ENCODE measurements at regions not wholly inside any gene's neighbourhood (a gene's known extent, or its start where the extent isn't known, plus 50 kb on each side); places are given as distances from the start of the nearest gene placed in this dataset.
"Not testable (repeated sequence)": the region's sequence is repeated elsewhere in the genome, so short reads cannot be mapped to it uniquely, and the experiment has no call there.

DNA sequence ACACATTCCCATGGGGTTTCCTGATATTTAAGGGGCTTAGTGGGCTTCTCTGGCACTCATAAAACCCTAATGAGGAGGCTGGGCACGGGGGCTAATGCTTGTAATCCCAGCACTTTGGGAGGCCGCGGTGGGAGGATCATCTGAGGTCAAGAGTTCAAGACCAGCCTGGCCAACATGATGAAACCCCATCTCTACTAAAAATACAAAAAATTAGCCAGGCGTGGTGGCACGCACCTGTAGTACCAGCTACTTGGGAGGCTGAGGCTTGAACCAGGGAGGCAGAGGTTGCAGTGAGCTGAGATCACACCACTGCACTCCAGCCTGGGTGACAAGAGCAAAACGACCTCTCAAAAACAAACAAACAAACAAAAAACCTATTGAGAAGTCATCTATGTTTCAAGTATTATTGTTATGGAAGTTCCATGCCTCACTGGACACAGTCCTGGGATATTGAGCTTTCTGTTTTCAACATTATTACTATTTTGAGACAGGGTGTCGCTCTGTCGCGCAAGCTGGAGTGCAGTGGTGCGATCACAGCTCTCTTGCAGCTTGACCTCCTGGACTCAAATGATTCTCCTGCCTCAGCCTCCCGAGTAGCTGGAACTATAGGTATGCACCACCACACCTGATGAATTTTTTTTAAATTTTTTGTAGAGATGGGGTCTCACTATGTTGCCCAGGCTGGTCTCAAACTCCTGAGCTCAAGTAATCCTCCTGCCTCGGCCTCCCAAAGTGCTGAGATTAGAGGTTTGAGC is 297.9 kb downstream of the GOLGA6L6 start:
- H4K20me1 ChIP-seq (ENCODE audit: insufficient read depth, low read length); H3K9ac ChIP-seq (ENCODE audit: low read depth, low read length); ATAC-seq (ENCODE audit: insufficient read depth, low read depth); H3K27ac ChIP-seq (ENCODE audit: low read length); H3K27me3 ChIP-seq (ENCODE audit: insufficient read depth, low read length, poor library complexity); H3K9me3 ChIP-seq (ENCODE audit: insufficient read depth, low read length, severe bottlenecking); H3K4me1 ChIP-seq (ENCODE audit: insufficient read depth, low read length); H3K4me2 ChIP-seq (ENCODE audit: insufficient read depth, low read length); H3K79me2 ChIP-seq (ENCODE audit: insufficient read depth, low read length); H2AFZ ChIP-seq (ENCODE audit: low read depth, low read length); H3K4me3 ChIP-seq (ENCODE audit: low read depth in 1 of 2, low read length in 2 of 2); DNase-seq; H3K36me3 ChIP-seq (ENCODE audit: insufficient read depth, low read length): not testable (repeated sequence)

DNA sequence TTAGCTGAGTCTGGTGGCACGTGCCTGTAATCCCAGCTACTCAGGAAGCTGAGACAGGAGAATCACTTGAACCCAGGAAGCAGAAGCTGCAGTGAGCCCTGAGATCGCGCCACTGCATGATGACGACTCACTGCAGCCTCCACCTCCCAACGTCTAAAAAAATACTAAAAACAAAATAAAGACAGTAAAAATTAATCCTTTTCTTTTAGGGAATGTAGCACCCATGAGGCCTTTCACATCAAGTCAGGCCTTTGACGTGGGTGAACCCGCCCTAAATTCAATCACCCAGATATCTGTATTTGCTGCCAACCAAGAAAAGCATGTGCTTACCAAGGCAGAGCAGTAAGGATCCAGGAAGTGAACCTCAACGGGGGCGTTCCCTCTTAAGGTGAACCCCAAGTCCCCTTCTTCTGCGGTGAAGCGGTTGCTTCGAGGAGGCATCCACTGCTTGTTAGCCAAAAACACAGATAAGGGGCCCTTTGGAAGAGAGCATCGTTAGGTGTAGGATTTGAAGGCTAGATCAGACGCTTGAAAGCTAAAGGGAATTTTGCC is 301.2 kb downstream of the GOLGA6L6 start:
- not testable (repeated sequence) for H3K4me3 ChIP-seq (ENCODE audit: low read depth in 1 of 2, low read length in 2 of 2); H3K36me3 ChIP-seq (ENCODE audit: insufficient read depth, low read length); ATAC-seq (ENCODE audit: insufficient read depth, low read depth); H3K4me2 ChIP-seq (ENCODE audit: insufficient read depth, low read length); H3K9me3 ChIP-seq (ENCODE audit: insufficient read depth, low read length, severe bottlenecking); H3K79me2 ChIP-seq (ENCODE audit: insufficient read depth, low read length); H3K27me3 ChIP-seq (ENCODE audit: insufficient read depth, low read length, poor library complexity); DNase-seq; H3K27ac ChIP-seq (ENCODE audit: low read length); H3K9ac ChIP-seq (ENCODE audit: low read depth, low read length); H2AFZ ChIP-seq (ENCODE audit: low read depth, low read length); H4K20me1 ChIP-seq (ENCODE audit: insufficient read depth, low read length); H3K4me1 ChIP-seq (ENCODE audit: insufficient read depth, low read length)

DNA sequence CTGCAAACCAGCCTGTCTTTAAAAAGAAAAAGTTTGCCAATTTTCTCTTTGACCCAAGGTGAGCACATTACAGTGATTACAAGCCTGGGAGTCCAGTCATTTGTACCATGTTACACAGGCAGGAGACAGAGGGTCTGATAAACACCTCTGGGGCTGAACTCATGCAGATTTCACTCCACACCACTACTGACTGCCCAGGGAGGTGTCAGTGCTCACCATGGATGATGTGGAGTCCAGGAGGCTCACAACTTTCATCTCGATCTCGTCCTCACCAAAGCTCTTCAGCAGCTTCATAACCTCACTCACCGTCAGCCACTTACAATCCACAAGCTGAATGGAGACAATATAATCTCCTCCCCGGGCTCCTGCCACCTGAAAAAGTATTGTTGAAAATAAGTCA is 302.4 kb downstream of the GOLGA6L6 start:
- not testable (repeated sequence) for H3K9ac ChIP-seq (ENCODE audit: low read depth, low read length); DNase-seq; H3K9me3 ChIP-seq (ENCODE audit: insufficient read depth, low read length, severe bottlenecking)

DNA sequence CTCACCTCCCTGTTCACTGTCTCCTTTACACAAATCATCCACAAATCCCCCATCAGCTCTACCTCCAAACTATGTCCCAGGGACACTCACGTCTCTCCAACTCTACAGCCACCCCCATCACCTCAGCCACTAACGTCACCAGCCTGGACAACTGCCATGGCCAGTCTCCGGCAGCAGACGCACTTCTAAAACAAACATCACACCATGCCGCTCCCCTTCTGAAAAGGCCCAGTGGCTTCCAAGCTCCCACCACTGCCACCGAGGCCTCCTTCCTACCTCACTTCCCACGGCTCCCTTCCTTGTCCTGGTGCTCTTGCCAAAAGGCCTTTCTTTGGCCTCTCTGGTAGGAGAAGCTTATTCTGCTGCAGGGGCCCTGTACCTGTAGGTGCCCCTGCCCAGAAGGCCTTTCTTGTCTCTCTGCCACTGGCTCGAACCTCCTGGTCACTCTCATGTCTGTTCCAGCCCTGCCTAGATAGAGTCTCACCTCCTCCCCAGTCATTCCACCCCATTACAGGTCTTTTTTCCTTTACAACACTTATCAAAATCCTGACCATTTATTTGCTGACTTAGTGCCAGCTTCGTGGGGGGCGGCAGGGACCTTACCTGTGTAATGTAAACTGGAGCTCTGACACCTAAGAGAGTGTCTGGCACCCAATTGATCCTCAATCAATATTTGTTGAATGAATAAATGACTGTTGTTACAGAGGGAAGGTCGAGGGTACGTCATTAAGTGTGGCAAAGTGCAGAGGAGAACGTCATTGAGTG is 304.2 kb downstream of the GOLGA6L6 start:
- not testable (repeated sequence) for H3K27ac ChIP-seq (ENCODE audit: low read length); H2AFZ ChIP-seq (ENCODE audit: low read depth, low read length); H3K4me2 ChIP-seq (ENCODE audit: insufficient read depth, low read length); H3K79me2 ChIP-seq (ENCODE audit: insufficient read depth, low read length); H3K36me3 ChIP-seq (ENCODE audit: insufficient read depth, low read length); H4K20me1 ChIP-seq (ENCODE audit: insufficient read depth, low read length); H3K4me1 ChIP-seq (ENCODE audit: insufficient read depth, low read length); DNase-seq; H3K27me3 ChIP-seq (ENCODE audit: insufficient read depth, low read length, poor library complexity); H3K9ac ChIP-seq (ENCODE audit: low read depth, low read length); H3K9me3 ChIP-seq (ENCODE audit: insufficient read depth, low read length, severe bottlenecking); ATAC-seq (ENCODE audit: insufficient read depth, low read depth); H3K4me3 ChIP-seq (ENCODE audit: low read depth in 1 of 2, low read length in 2 of 2)

More for the DNA sequence above, 302.4 kb downstream of the GOLGA6L6 start:
- H3K27me3 ChIP-seq (ENCODE audit: insufficient read depth, low read length, poor library complexity); ATAC-seq (ENCODE audit: insufficient read depth, low read depth); H4K20me1 ChIP-seq (ENCODE audit: insufficient read depth, low read length); H3K36me3 ChIP-seq (ENCODE audit: insufficient read depth, low read length); H2AFZ ChIP-seq (ENCODE audit: low read depth, low read length); H3K4me3 ChIP-seq (ENCODE audit: low read depth in 1 of 2, low read length in 2 of 2); H3K79me2 ChIP-seq (ENCODE audit: insufficient read depth, low read length); H3K27ac ChIP-seq (ENCODE audit: low read length); H3K4me2 ChIP-seq (ENCODE audit: insufficient read depth, low read length); H3K4me1 ChIP-seq (ENCODE audit: insufficient read depth, low read length): not testable (repeated sequence)

DNA sequence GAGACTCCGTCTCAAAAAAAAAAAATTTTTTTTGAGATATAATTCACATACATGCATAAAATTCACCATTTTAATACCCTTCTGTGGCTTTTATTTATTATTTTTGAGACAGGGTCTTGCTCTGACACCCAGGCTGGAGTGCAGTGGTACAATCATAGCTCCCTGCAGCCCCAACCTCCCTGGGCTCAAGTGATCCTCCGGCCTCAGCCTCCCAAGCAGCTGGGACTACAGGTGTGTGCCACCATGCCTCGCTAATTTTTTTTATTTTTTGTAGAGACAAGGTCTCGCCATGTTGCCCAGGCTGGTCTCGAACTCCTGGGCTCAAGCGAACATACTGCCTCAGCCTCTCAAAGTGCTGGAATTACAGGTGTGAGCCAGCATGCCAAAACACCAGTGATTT is 305.9 kb downstream of the GOLGA6L6 start:
- H3K36me3 ChIP-seq (ENCODE audit: insufficient read depth, low read length); H2AFZ ChIP-seq (ENCODE audit: low read depth, low read length); H3K9ac ChIP-seq (ENCODE audit: low read depth, low read length); H3K9me3 ChIP-seq (ENCODE audit: insufficient read depth, low read length, severe bottlenecking); H3K4me1 ChIP-seq (ENCODE audit: insufficient read depth, low read length); H3K4me2 ChIP-seq (ENCODE audit: insufficient read depth, low read length); H3K79me2 ChIP-seq (ENCODE audit: insufficient read depth, low read length); H3K27me3 ChIP-seq (ENCODE audit: insufficient read depth, low read length, poor library complexity); DNase-seq; H3K27ac ChIP-seq (ENCODE audit: low read length); H3K4me3 ChIP-seq (ENCODE audit: low read depth in 1 of 2, low read length in 2 of 2); ATAC-seq (ENCODE audit: insufficient read depth, low read depth); H4K20me1 ChIP-seq (ENCODE audit: insufficient read depth, low read length): not testable (repeated sequence)

DNA sequence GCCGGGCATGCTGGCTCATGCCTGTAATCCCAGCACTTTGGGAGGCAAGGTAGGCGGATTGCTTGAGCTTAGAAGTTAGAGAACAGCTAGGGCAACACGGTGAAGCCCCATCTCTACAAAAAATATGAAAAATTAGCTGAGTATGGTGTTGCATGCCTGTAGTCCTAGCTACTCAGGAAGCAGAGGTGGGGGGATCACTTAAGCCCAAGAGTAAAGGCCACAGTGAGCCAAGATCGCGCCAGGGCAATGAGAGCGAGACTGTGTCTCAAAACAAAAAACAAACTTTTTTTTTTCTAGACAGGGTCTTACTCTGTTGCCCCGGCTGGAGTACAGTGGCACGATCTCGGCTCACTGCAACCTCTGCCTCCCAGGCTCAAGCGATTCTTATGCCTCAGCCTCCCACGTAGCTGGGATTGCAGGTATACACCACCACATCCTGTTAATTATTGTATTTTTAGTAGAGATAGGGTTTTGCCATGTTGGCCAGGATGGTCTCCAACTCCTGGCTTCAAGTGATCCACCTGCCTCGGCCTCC is 307.5 kb downstream of the GOLGA6L6 start:
- H3K4me1 ChIP-seq (ENCODE audit: insufficient read depth, low read length); H3K4me3 ChIP-seq (ENCODE audit: low read depth in 1 of 2, low read length in 2 of 2); H3K36me3 ChIP-seq (ENCODE audit: insufficient read depth, low read length); H3K79me2 ChIP-seq (ENCODE audit: insufficient read depth, low read length); H3K9ac ChIP-seq (ENCODE audit: low read depth, low read length); H2AFZ ChIP-seq (ENCODE audit: low read depth, low read length); H3K9me3 ChIP-seq (ENCODE audit: insufficient read depth, low read length, severe bottlenecking); H3K4me2 ChIP-seq (ENCODE audit: insufficient read depth, low read length); H3K27ac ChIP-seq (ENCODE audit: low read length); H3K27me3 ChIP-seq (ENCODE audit: insufficient read depth, low read length, poor library complexity); DNase-seq; ATAC-seq (ENCODE audit: insufficient read depth, low read depth); H4K20me1 ChIP-seq (ENCODE audit: insufficient read depth, low read length): not testable (repeated sequence)

DNA sequence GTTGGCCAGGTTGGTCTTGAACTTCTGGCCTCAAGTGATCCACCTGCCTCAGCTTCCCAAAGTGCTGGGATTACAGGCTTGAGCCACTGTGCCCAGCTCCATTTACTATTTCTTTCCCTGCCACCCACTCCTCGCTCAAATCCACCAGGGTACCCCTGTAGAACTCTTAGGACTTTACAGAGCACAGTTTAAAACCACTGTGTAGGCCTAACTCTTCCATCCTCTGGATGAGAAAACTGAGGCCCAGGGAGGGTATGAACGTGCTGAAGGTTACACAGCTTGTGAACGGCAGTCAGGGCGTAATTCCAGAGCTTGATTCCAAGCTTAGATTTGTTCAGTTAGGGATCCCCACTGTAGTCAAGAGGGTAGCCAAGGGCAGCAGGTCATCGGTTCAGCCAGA is 309.1 kb downstream of the GOLGA6L6 start:
- H3K4me3 ChIP-seq (ENCODE audit: low read depth in 1 of 2, low read length in 2 of 2); H3K4me2 ChIP-seq (ENCODE audit: insufficient read depth, low read length); DNase-seq; H4K20me1 ChIP-seq (ENCODE audit: insufficient read depth, low read length); ATAC-seq (ENCODE audit: insufficient read depth, low read depth); H2AFZ ChIP-seq (ENCODE audit: low read depth, low read length); H3K9ac ChIP-seq (ENCODE audit: low read depth, low read length); H3K79me2 ChIP-seq (ENCODE audit: insufficient read depth, low read length); H3K27ac ChIP-seq (ENCODE audit: low read length); H3K4me1 ChIP-seq (ENCODE audit: insufficient read depth, low read length); H3K27me3 ChIP-seq (ENCODE audit: insufficient read depth, low read length, poor library complexity); H3K36me3 ChIP-seq (ENCODE audit: insufficient read depth, low read length); H3K9me3 ChIP-seq (ENCODE audit: insufficient read depth, low read length, severe bottlenecking): not testable (repeated sequence)

DNA sequence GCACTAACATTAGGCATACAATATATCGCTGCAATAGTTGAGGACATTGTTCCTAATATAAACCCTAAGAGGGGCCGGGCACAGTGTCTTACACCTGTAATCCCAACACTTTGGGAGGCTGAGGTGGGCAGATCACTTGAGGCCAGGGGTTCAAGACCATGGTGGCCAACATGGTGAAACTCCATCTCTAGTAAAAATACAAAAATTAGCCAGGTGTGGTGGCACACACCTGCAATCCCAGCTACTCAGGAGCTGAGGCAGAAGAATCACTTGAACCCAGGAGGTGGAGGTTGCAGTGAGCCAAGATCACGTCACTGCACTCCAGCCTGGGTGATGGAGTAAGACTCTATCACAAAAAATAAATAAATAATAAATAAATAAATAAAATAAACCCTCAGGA is 310.9 kb downstream of the GOLGA6L6 start:
- not testable (repeated sequence) for H3K4me3 ChIP-seq (ENCODE audit: low read depth in 1 of 2, low read length in 2 of 2); DNase-seq; H3K9ac ChIP-seq (ENCODE audit: low read depth, low read length); H3K79me2 ChIP-seq (ENCODE audit: insufficient read depth, low read length); ATAC-seq (ENCODE audit: insufficient read depth, low read depth); H3K9me3 ChIP-seq (ENCODE audit: insufficient read depth, low read length, severe bottlenecking); H3K27ac ChIP-seq (ENCODE audit: low read length); H3K27me3 ChIP-seq (ENCODE audit: insufficient read depth, low read length, poor library complexity); H2AFZ ChIP-seq (ENCODE audit: low read depth, low read length); H3K4me1 ChIP-seq (ENCODE audit: insufficient read depth, low read length); H3K36me3 ChIP-seq (ENCODE audit: insufficient read depth, low read length); H4K20me1 ChIP-seq (ENCODE audit: insufficient read depth, low read length); H3K4me2 ChIP-seq (ENCODE audit: insufficient read depth, low read length)

Data from DND-41 (cell line).